ENCODE measurements at regions not wholly inside any gene's neighbourhood (a gene's known extent, or its start where the extent isn't known, plus 50 kb on each side); places are given as distances from the start of the nearest gene placed in this dataset.

GRCh38 chr10:6678211-6678803 is 98.2 kb upstream of the PRKCQ start:
- TF ChIP-seq CTCF (IDR thresholded peaks at IDR 0.05): peak; percentile 38 to 69 (median 54)
- no peak for TF ChIP-seq POLR2A (IDR thresholded peaks at IDR 0.05)

Measured in esophagus squamous epithelium (tissue), 4 donors.